HFF-Myc (cell line): ENCODE measurements at regions not wholly inside any gene's neighbourhood (a gene's known extent, or its start where the extent isn't known, plus 50 kb on each side); places are given as distances from the start of the nearest gene placed in this dataset.

Source experiments
- DNase-seq: peaks from one replicate; pipeline ENCODE4 v3.0.0-alpha.2; 2011; ENCODE audit warnings: low read depth; ENCODE audit errors: extremely low read depth
- H3K4me3 ChIP-seq: replicated peaks from 2 replicates; pipeline ENCODE4 v1.5.1; 2011; ENCODE audit warnings: low read depth, mild to moderate bottlenecking, control low read depth, low read length
- TF ChIP-seq, protein P1 (sequence below): IDR thresholded peaks from 2 replicates; pipeline ENCODE4 v1.5.1; 2012; ENCODE audit warnings: mild to moderate bottlenecking, low read depth, low read length, control low read depth; ENCODE audit errors: missing control alignments

DNA sequence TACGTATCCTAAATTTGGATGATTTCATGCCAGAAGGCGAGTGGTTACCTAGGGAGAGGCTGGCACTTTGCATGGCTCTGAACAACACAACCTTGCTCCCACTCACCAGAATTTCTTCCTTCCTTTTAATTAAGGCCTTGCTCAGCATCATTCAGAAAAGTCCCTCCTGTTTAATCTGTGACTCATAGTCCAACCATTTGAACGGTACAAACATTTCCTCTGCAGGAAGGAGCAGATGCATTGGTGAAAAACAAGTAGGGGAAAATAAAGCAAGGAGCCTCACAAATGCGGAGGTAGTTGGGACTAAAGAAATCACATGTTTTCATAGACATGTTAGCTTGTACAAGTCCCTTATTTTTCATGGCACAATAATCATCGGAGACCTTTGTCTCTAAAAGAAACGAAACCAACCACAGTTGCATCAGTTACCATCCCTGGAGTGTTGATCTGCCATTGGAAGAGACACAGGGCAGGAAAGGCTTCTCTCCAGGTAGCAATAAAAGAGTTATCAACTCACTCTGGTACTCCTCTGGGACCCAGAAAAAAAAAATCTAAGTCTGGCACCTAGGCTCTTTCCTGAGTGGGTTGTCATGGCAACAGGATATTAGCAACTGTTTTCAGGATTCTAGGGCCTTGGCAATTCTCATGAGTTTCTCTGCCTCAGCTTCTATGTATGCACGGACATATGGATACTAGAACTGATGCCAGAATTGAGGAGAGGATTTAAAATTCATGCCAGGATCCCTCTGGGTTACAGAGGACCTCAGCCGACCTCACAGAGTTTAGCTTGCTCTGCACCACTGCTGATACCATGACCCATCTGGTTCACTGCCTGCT, 255.4 kb upstream of the ARPP21 start:
- DNase-seq, result no peak
- TF ChIP-seq, protein P1, sequence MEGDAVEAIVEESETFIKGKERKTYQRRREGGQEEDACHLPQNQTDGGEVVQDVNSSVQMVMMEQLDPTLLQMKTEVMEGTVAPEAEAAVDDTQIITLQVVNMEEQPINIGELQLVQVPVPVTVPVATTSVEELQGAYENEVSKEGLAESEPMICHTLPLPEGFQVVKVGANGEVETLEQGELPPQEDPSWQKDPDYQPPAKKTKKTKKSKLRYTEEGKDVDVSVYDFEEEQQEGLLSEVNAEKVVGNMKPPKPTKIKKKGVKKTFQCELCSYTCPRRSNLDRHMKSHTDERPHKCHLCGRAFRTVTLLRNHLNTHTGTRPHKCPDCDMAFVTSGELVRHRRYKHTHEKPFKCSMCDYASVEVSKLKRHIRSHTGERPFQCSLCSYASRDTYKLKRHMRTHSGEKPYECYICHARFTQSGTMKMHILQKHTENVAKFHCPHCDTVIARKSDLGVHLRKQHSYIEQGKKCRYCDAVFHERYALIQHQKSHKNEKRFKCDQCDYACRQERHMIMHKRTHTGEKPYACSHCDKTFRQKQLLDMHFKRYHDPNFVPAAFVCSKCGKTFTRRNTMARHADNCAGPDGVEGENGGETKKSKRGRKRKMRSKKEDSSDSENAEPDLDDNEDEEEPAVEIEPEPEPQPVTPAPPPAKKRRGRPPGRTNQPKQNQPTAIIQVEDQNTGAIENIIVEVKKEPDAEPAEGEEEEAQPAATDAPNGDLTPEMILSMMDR, result no peak

GRCh38 chr3:35385271-35385670, 254.1 kb upstream of the ARPP21 start:
- TF ChIP-seq, protein P1, result no peak
- no peak overlapping the region for H3K4me3 ChIP-seq
- DNase-seq, result no peak

More for the DNA sequence above, 255.4 kb upstream of the ARPP21 start:
- no peak overlapping the region for H3K4me3 ChIP-seq

DNA sequence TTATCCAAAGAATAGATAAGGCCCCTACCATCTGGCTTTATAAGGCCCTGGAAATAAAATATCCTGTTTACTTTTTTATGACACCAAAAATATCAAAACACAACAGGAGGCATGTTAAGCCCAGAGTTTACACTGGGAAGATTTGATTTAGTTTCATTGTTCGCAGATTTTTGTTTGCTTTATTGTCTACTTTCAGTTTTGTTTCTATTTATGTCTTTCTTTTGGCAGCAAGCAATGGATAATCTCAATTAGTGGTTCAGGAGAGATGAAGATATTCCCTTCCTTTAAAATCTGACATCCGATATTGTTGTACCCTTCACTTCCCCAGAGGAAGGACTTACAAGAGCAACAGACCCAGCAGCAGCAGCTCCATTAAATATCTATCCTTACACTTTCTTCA, 249.4 kb upstream of the ARPP21 start:
- H3K4me3 ChIP-seq, result no peak overlapping the region
- TF ChIP-seq, protein P1, result no peak
- DNase-seq, result no peak

- H3K4me3 ChIP-seq, result no peak overlapping the region
- TF ChIP-seq, protein P1, result no peak
- DNase-seq, result no peak
These were observed 247.1 kb upstream of the ARPP21 start for GRCh38 chr3:35392187-35392586.

- no peak for DNase-seq
- no peak overlapping the region for H3K4me3 ChIP-seq
- TF ChIP-seq, protein P1, result no peak
These were observed 245.2 kb upstream of the ARPP21 start for GRCh38 chr3:35393901-35394799.

- TF ChIP-seq, protein P1, result no peak
- H3K4me3 ChIP-seq, result no peak overlapping the region
- DNase-seq, result no peak
These were observed 244.4 kb upstream of the ARPP21 start for GRCh38 chr3:35394905-35395304.
